GM19397 (cell line): ENCODE measurements at regions not wholly inside any gene's neighbourhood (a gene's known extent, or its start where the extent isn't known, plus 50 kb on each side); places are given as distances from the start of the nearest gene placed in this dataset.

ENCODE experiments used
- ATAC-seq: cut with Tn5 transposase; IDR thresholded peaks from one replicate; pipeline ENCODE4 v1.9.1; 2021; ENCODE audit warnings: mild to moderate bottlenecking, moderate library complexity; ENCODE audit not compliant: unreplicated experiment

- ATAC-seq = no peak
Observed at GRCh38 chr7:82567841-82568240, 124.3 kb upstream of the CACNA2D1 start.

GRCh38 chr7:82567356-82567755 lies 123.8 kb upstream of the CACNA2D1 start:
- ATAC-seq = no peak

GRCh38 chr7:82566752-82567151 lies 123.2 kb upstream of the CACNA2D1 start:
- no peak for ATAC-seq

- ATAC-seq = no peak
Observed at GRCh38 chr7:82562716-82563404, 119.3 kb upstream of the CACNA2D1 start.

GRCh38 chr7:82559193-82559805 lies 115.7 kb upstream of the CACNA2D1 start:
- ATAC-seq = no peak

GRCh38 chr7:82549616-82550285 lies 106.2 kb upstream of the CACNA2D1 start:
- no peak for ATAC-seq

- ATAC-seq = no peak
Observed at GRCh38 chr7:82548141-82548688, 104.6 kb upstream of the CACNA2D1 start.

GRCh38 chr7:82542665-82543064 lies 99.1 kb upstream of the CACNA2D1 start:
- no peak for ATAC-seq

- ATAC-seq = no peak
Observed at GRCh38 chr7:82539969-82540368, 96.4 kb upstream of the CACNA2D1 start.

GRCh38 chr7:82534684-82535083 lies 91.1 kb upstream of the CACNA2D1 start:
- no peak for ATAC-seq

GRCh38 chr7:82530361-82530760 lies 86.8 kb upstream of the CACNA2D1 start:
- no peak for ATAC-seq

- no peak for ATAC-seq
Observed at GRCh38 chr7:82528577-82529310, 85.2 kb upstream of the CACNA2D1 start.

GRCh38 chr7:82527851-82528250 lies 84.3 kb upstream of the CACNA2D1 start:
- no peak for ATAC-seq

GRCh38 chr7:82521906-82522445 lies 78.4 kb upstream of the CACNA2D1 start:
- no peak for ATAC-seq

GRCh38 chr7:82517050-82517449 lies 73.5 kb upstream of the CACNA2D1 start:
- ATAC-seq = no peak

- ATAC-seq = no peak
Observed at GRCh38 chr7:82511542-82511941, 68.0 kb upstream of the CACNA2D1 start.

- ATAC-seq = no peak
Observed at GRCh38 chr7:82507976-82508677, 64.5 kb upstream of the CACNA2D1 start.

- ATAC-seq = no peak
Observed at GRCh38 chr7:82507365-82507975, 63.9 kb upstream of the CACNA2D1 start.

- ATAC-seq = no peak
Observed at GRCh38 chr7:82506702-82507101, 63.1 kb upstream of the CACNA2D1 start.

GRCh38 chr7:82506208-82506607 lies 62.6 kb upstream of the CACNA2D1 start:
- ATAC-seq = no peak
